Osteocyte (in vitro differentiated cells): ENCODE measurements at regions not wholly inside any gene's neighbourhood (a gene's known extent, or its start where the extent isn't known, plus 50 kb on each side); places are given as distances from the start of the nearest gene placed in this dataset.
"Not testable (repeated sequence)": the region's sequence is repeated elsewhere in the genome, so short reads cannot be mapped to it uniquely, and the experiment has no call there.

Experiments used
- DNase-seq: peaks from one replicate; pipeline ENCODE4 v3.0.0; 2021; ENCODE audit warnings: mixed read lengths; ENCODE audit not compliant: unreplicated experiment; ENCODE audit errors: extremely low spot score
- H3K27ac Mint-ChIP-seq: one replicate; pipeline ENCODE4 v1.8.0; 2021; ENCODE audit warnings: mild to moderate bottlenecking, mixed read lengths; ENCODE audit not compliant: unreplicated experiment
- H3K27me3 Mint-ChIP-seq: one replicate; pipeline ENCODE4 v1.8.0; 2021; ENCODE audit warnings: mixed read lengths; ENCODE audit not compliant: unreplicated experiment
- H3K36me3 Mint-ChIP-seq: one replicate; pipeline ENCODE4 v1.8.0; 2021; ENCODE audit warnings: mixed read lengths; ENCODE audit not compliant: unreplicated experiment
- H3K4me1 Mint-ChIP-seq: one replicate; pipeline ENCODE4 v1.8.0; 2021; ENCODE audit warnings: mixed read lengths; ENCODE audit not compliant: unreplicated experiment
- H3K4me3 Mint-ChIP-seq: one replicate; pipeline ENCODE4 v1.8.0; 2021; ENCODE audit warnings: mild to moderate bottlenecking, moderate library complexity, mixed read lengths; ENCODE audit not compliant: unreplicated experiment
- H3K9me3 Mint-ChIP-seq: one replicate; pipeline ENCODE4 v1.8.0; 2021; ENCODE audit warnings: mixed read lengths; ENCODE audit not compliant: unreplicated experiment
- CTCF ChIP-seq: fragments of 200-600 bp; sonication (generic); IDR thresholded peaks from 2 replicates; pipeline ENCODE4 v1.5.0; 2021; ENCODE audit warnings: antibody characterized with exemption, mild to moderate bottlenecking, moderate library complexity

- Mint-ChIP-seq H3K4me3 (no peak overlapping the region), H3K36me3 (peaks cover 3% of the 10 kb centered on the region), H3K27me3 (no peaks in the 10 kb centered on the region), H3K27ac (peak overlapping the region; percentile 82), H3K4me1 (peaks cover 36% of the 10 kb centered on the region), H3K9me3 (peaks cover 9% of the 10 kb centered on the region)
- TF ChIP-seq CTCF = no peak
- DNase-seq = peak; percentile 15
Measured at GRCh38 chr6:3918469-3918868, 69.3 kb downstream of the FAM50B start.

GRCh38 chr6:3919130-3919628 lies 70.0 kb downstream of the FAM50B start:
- Mint-ChIP-seq H3K36me3 (peaks cover 3% of the 10 kb centered on the region), H3K27ac (peak overlapping the region; percentile 82), H3K9me3 (peaks cover 9% of the 10 kb centered on the region), H3K4me1 (peaks cover 31% of the 10 kb centered on the region), H3K27me3 (no peaks in the 10 kb centered on the region), H3K4me3 (no peak overlapping the region)
- TF ChIP-seq CTCF = no peak
- no peak for DNase-seq

- Mint-ChIP-seq H3K27ac (peak overlapping the region; percentile 82), H3K4me1 (peaks cover 27% of the 10 kb centered on the region), H3K27me3 (no peaks in the 10 kb centered on the region), H3K4me3 (no peak overlapping the region), H3K36me3 (peaks cover 3% of the 10 kb centered on the region), H3K9me3 (peaks cover 9% of the 10 kb centered on the region)
- DNase-seq = peak; percentile 73
- TF ChIP-seq CTCF = no peak
Measured at GRCh38 chr6:3919849-3920248, 70.7 kb downstream of the FAM50B start.

- no peak for TF ChIP-seq CTCF
- Mint-ChIP-seq H3K27me3 (no peaks in the 10 kb centered on the region), H3K4me3 (no peak overlapping the region), H3K36me3 (peaks cover 3% of the 10 kb centered on the region), H3K4me1 (peaks cover 27% of the 10 kb centered on the region), H3K27ac (no peak overlapping the region), H3K9me3 (peaks cover 9% of the 10 kb centered on the region)
- DNase-seq = peak; percentile 21
Measured at GRCh38 chr6:3920321-3920720, 71.1 kb downstream of the FAM50B start.

- H3K9me3 Mint-ChIP-seq = peaks cover 9% of the 10 kb centered on the region
- H3K27me3 Mint-ChIP-seq = no peaks in the 10 kb centered on the region
- DNase-seq = no peak
- H3K27ac Mint-ChIP-seq = no peak overlapping the region
- H3K4me3 Mint-ChIP-seq = no peak overlapping the region
- TF ChIP-seq CTCF = no peak
- no peaks in the 10 kb centered on the region for H3K36me3 Mint-ChIP-seq
- H3K4me1 Mint-ChIP-seq = peaks cover 29% of the 10 kb centered on the region
Measured at GRCh38 chr6:3921663-3922062, 72.5 kb downstream of the FAM50B start.

GRCh38 chr6:3922619-3923018 lies 73.4 kb downstream of the FAM50B start:
- not testable (repeated sequence) for H3K27ac Mint-ChIP-seq, H3K27me3 Mint-ChIP-seq, H3K9me3 Mint-ChIP-seq, DNase-seq, H3K36me3 Mint-ChIP-seq, H3K4me3 Mint-ChIP-seq
- H3K4me1 Mint-ChIP-seq = peaks cover 31% of the 10 kb centered on the region

- H3K4me3 Mint-ChIP-seq = peak overlapping the region; percentile 38
- peak overlapping the region; percentile 83 for H3K27ac Mint-ChIP-seq
- not testable (repeated sequence) for DNase-seq, H3K9me3 Mint-ChIP-seq, H3K27me3 Mint-ChIP-seq, H3K36me3 Mint-ChIP-seq
- peaks cover 33% of the 10 kb centered on the region for H3K4me1 Mint-ChIP-seq
Measured at GRCh38 chr6:3925223-3926149, 76.3 kb downstream of the FAM50B start.
